ENCODE measurements at regions not wholly inside any gene's neighbourhood (a gene's known extent, or its start where the extent isn't known, plus 50 kb on each side); places are given as distances from the start of the nearest gene placed in this dataset.

GRCh38 chr11:11164334-11164690 is 188.7 kb downstream of the CSNK2A3 start:
- Histone ChIP-seq H3K9me2 (ENCODE audit: insufficient read depth) (no peaks in the 10 kb centered on the region), H4K20me1 (ENCODE audit: insufficient read depth) (no peaks in the 10 kb centered on the region), H3K4me1 (replicated peaks; ENCODE audit: insufficient read depth) (no peaks in the 10 kb centered on the region), H3K4me3 (no peak overlapping the region), H2AFZ (no peak overlapping the region), H3K79me2 (ENCODE audit: low read depth) (no peaks in the 10 kb centered on the region), H3K9me3 (ENCODE audit: insufficient read depth, low read depth) (no peaks in the 10 kb centered on the region), H3F3A (ENCODE audit: insufficient read depth, low read depth) (no peaks in the 10 kb centered on the region), H3K4me2 (no peak overlapping the region), H3K27ac (no peak overlapping the region), H3K36me3 (ENCODE audit: low read depth) (no peaks in the 10 kb centered on the region), H3K27me3 (ENCODE audit: insufficient read depth, low read depth) (0 out of 2 replicates have a peak, but pooled peaks cover 13% of the 10 kb centered on the region)
- ChIA-PET CTCF (no interaction called here), POLR2A (ENCODE audit: unreplicated experiment) (no interaction called here)
- BruUV-seq (replicated peaks): no TSS peak
- no peak for TF ChIP-seq CTCF (conservative IDR thresholded peaks at IDR 0.05)
- no peak for TF ChIP-seq EZH2 (IDR thresholded peaks at IDR 0.05; ENCODE audit: low read depth)
- no peak for DNase-seq
- intact Hi-C loops (cut with micrococcal nuclease; ENCODE audit: unreplicated experiment): no loop called here

GRCh38 chr11:11163669-11164333 is 189.2 kb downstream of the CSNK2A3 start:
- ChIA-PET POLR2A (ENCODE audit: unreplicated experiment) (no interaction called here), CTCF (no interaction called here)
- no peaks in the 10 kb centered on the region for H3K36me3 ChIP-seq (ENCODE audit: low read depth)
- no peaks in the 10 kb centered on the region for H3F3A ChIP-seq (ENCODE audit: insufficient read depth, low read depth)
- no peaks in the 10 kb centered on the region for H3K4me1 ChIP-seq (replicated peaks; ENCODE audit: insufficient read depth)
- no peaks in the 10 kb centered on the region for H4K20me1 ChIP-seq (ENCODE audit: insufficient read depth)
- H3K27me3 ChIP-seq (ENCODE audit: insufficient read depth, low read depth): 0 out of 2 replicates have a peak, but pooled peaks cover 13% of the 10 kb centered on the region
- TF ChIP-seq CTCF (conservative IDR thresholded peaks at IDR 0.05): no peak
- BruUV-seq (replicated peaks): no TSS peak
- no peaks in the 10 kb centered on the region for H3K9me3 ChIP-seq (ENCODE audit: insufficient read depth, low read depth)
- H3K4me3 ChIP-seq: no peak overlapping the region
- no peak for DNase-seq
- no peak overlapping the region for H3K27ac ChIP-seq
- no peaks in the 10 kb centered on the region for H3K9me2 ChIP-seq (ENCODE audit: insufficient read depth)
- no peak overlapping the region for H2AFZ ChIP-seq
- H3K4me2 ChIP-seq: no peak overlapping the region
- no peaks in the 10 kb centered on the region for H3K79me2 ChIP-seq (ENCODE audit: low read depth)
- intact Hi-C loops (cut with micrococcal nuclease; ENCODE audit: unreplicated experiment): no loop called here

GRCh38 chr11:11163236-11163635 is 189.8 kb downstream of the CSNK2A3 start:
- Histone ChIP-seq H4K20me1 (ENCODE audit: insufficient read depth) (no peaks in the 10 kb centered on the region), H3K79me2 (ENCODE audit: low read depth) (no peaks in the 10 kb centered on the region), H3F3A (ENCODE audit: insufficient read depth, low read depth) (no peaks in the 10 kb centered on the region), H3K36me3 (ENCODE audit: low read depth) (no peaks in the 10 kb centered on the region), H3K4me3 (no peak overlapping the region), H3K27ac (no peak overlapping the region), H3K27me3 (ENCODE audit: insufficient read depth, low read depth) (0 out of 2 replicates have a peak, but pooled peaks cover 13% of the 10 kb centered on the region), H3K9me3 (ENCODE audit: insufficient read depth, low read depth) (no peaks in the 10 kb centered on the region), H3K4me1 (replicated peaks; ENCODE audit: insufficient read depth) (no peaks in the 10 kb centered on the region), H2AFZ (no peak overlapping the region), H3K9me2 (ENCODE audit: insufficient read depth) (no peaks in the 10 kb centered on the region), H3K4me2 (no peak overlapping the region)
- BruUV-seq (replicated peaks): no TSS peak
- ChIA-PET CTCF (no interaction called here), POLR2A (ENCODE audit: unreplicated experiment) (no interaction called here)
- intact Hi-C loops (cut with micrococcal nuclease; ENCODE audit: unreplicated experiment): no loop called here
- TF ChIP-seq EZH2 (IDR thresholded peaks at IDR 0.05; ENCODE audit: low read depth): no peak
- TF ChIP-seq CTCF (conservative IDR thresholded peaks at IDR 0.05): peak; percentile 27; the same call in 1 of the 2 replicates
- DNase-seq: no peak
